ENCODE measurements at regions not wholly inside any gene's neighbourhood (a gene's known extent, or its start where the extent isn't known, plus 50 kb on each side); places are given as distances from the start of the nearest gene placed in this dataset.

DNA sequence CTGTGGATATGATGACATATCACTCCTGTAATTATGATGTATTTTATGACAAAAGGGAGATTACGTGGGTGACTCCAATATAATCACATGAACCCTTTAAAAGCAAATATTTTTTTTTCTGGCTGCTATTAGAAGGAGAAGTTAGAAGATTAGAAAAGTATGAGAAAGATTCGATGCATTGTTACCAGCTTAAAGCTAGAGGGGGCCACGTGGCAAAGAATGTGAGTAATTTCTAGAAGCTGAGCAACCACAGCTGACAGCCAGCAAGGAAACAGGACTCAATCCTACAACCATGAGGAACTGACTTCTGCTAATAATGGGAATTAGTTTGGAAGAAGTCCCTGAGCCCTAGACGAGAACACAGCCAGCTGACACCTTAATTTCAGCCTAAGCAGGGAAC is 56.3 kb upstream of the C1orf87 start:
- no peak for DNase-seq (ENCODE audit: low read depth in 2 of 2)

DNA sequence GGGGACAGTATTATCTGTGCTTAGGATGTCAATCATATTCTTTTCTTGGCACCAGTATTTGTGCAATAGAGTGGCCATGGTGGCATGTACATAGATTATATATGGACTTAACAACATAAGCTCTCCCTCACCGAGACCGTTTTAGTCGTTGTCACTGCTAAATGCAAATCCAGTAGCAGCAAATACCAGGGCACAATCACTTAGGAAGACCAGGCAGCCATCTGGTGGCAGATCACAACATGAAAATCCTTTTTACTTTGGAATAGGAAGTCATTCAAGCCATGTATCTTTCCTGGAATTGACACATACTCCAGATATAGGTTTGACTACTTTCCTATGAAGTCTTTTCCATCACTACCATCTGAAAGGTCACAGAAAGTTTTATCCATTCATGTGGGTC is 53.2 kb upstream of the C1orf87 start:
- DNase-seq (ENCODE audit: low read depth in 2 of 2): no peak

Measured in stimulated activated CD4-positive, alpha-beta T cell treated with anti-CD3 and anti-CD28 coated beads, Interleukin-1b, Interleukin-23, amount 100 ng/mL, for 4 hours (primary cell).